ENCODE measurements at regions not wholly inside any gene's neighbourhood (a gene's known extent, or its start where the extent isn't known, plus 50 kb on each side); places are given as distances from the start of the nearest gene placed in this dataset.

DNA sequence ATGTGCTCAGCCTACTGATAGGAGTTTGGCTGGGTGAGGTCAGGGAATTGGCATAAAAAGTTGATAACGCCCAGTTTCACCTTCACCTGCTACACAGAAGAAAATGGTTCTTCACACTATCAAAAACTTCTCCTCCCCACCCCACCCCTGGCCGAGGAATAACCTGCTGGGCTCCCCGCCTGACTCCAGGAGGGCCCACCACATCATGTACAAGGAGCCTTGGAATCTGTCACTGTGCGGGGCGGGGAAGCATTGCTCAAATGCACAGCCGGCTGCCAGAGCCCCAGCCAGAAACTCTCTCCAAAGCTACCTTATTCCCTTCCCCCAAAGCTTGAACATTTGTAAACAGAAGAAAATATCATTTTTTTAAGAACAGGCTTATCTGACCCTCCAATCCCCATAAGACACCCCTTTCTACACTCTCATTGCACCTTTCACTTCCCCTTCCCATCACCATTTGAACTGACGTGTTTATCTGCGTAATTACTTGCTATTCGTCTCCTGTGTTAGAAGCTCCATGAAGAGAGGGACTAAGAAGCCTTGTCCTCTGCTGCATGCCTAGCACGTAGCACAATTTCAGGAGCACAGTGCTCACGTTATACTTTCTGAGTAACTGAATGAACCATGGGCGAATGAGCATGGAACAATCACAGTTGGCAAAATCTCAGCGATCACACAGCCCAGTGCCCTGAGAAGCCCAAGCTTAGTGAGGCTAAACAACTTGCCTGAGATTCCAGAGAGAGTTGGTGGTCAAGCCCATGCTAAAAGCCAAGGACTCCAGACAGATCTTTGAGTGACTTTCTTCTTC, 82.9 kb downstream of the HES1 start:
- Histone ChIP-seq H3K4me2 (ENCODE audit: low read depth, low read length) (no peak overlapping the region), H3K4me3 (ENCODE audit: low read length) (no peak overlapping the region), H3K9me2 (replicated peaks; ENCODE audit: insufficient read depth, low read length) (no peaks in the 10 kb centered on the region), H3K79me2 (ENCODE audit: low read length) (no peaks in the 10 kb centered on the region), H3K9me3 (replicated peaks; ENCODE audit: insufficient read depth, low read length) (no peaks in the 10 kb centered on the region), H3K27ac (ENCODE audit: low read length) (no peak overlapping the region), H3F3A (ENCODE audit: insufficient read depth, low read length) (no peaks in the 10 kb centered on the region), H3K4me1 (ENCODE audit: low read length) (no peaks in the 10 kb centered on the region), H3K9ac (ENCODE audit: low read length) (no peak overlapping the region), H3K36me3 (replicated peaks; ENCODE audit: insufficient read depth, low read length) (no peaks in the 10 kb centered on the region), H2AFZ (ENCODE audit: low read length) (no peak overlapping the region), H3K27me3 (replicated peaks; ENCODE audit: insufficient read depth, low read length) (no peaks in the 10 kb centered on the region), H4K20me1 (ENCODE audit: insufficient read depth, low read length) (no peaks in the 10 kb centered on the region)
- TF ChIP-seq, protein P1, sequence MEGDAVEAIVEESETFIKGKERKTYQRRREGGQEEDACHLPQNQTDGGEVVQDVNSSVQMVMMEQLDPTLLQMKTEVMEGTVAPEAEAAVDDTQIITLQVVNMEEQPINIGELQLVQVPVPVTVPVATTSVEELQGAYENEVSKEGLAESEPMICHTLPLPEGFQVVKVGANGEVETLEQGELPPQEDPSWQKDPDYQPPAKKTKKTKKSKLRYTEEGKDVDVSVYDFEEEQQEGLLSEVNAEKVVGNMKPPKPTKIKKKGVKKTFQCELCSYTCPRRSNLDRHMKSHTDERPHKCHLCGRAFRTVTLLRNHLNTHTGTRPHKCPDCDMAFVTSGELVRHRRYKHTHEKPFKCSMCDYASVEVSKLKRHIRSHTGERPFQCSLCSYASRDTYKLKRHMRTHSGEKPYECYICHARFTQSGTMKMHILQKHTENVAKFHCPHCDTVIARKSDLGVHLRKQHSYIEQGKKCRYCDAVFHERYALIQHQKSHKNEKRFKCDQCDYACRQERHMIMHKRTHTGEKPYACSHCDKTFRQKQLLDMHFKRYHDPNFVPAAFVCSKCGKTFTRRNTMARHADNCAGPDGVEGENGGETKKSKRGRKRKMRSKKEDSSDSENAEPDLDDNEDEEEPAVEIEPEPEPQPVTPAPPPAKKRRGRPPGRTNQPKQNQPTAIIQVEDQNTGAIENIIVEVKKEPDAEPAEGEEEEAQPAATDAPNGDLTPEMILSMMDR (IDR thresholded peaks at IDR 0.05; ENCODE audit: low read length) = no peak
- TF ChIP-seq EZH2 (optimal IDR thresholded peaks at IDR 0.05; ENCODE audit: low read depth, low read length) (no peak), EZH2phosphoT487 (IDR thresholded peaks at IDR 0.05; ENCODE audit: low read length) (no peak)
- no peak for DNase-seq

DNA sequence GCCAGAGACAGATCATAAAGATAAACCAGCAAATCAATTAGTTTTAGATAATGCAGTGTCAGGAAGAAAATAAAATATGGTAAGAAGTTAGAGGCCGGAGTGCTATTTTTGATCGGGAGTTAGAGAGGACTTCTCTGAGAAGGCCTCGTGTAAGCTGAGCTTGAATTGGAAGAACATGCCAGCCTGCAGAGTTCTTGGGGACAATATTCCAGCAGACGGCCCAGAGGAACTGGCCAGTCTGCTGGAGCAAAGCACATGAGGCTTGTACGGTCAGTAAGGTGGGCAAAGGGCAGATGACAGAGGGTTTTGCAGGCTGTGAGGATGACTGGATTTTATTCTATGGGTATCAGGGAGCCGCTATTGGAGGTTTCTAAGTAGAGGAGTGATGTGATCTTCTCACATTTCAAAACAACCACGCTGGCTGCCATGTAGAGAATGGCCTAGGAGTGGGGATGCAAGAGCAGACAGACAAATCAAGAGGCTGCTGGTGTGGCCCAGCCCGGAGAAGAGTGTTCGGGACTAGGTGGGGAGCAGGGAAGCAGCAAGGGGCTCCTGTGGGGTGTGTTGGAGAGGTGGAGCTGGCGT, 84.0 kb downstream of the HES1 start:
- no peak for DNase-seq

DNA sequence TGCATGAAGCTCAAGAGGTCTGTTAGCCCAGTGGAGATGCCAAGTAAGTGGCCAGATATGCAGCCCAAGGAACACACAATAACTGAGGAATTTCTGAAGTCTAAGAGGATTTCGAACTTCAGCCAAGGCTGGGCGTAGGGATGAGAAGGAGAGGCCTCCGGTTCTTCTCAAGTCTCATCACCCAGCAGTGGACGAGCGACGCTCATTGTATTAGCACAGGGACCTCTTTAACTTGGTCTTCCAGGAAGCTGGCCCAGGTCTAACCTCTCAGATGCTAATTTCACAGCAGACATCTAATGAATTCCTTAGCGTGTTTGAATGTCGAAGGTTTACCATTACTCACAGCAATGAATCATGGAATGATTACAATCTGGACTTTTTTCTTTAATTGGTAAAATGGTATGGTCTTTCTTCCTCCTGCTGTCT, 85.0 kb downstream of the HES1 start:
- no peaks in the 10 kb centered on the region for H3K9me3 ChIP-seq (replicated peaks; ENCODE audit: insufficient read depth, low read length)
- no peaks in the 10 kb centered on the region for H3F3A ChIP-seq (ENCODE audit: insufficient read depth, low read length)
- H3K79me2 ChIP-seq (ENCODE audit: low read length) = no peaks in the 10 kb centered on the region
- H3K4me3 ChIP-seq (ENCODE audit: low read length) = no peak overlapping the region
- no peaks in the 10 kb centered on the region for H3K9me2 ChIP-seq (replicated peaks; ENCODE audit: insufficient read depth, low read length)
- no peak overlapping the region for H2AFZ ChIP-seq (ENCODE audit: low read length)
- H3K4me2 ChIP-seq (ENCODE audit: low read depth, low read length) = no peak overlapping the region
- no peaks in the 10 kb centered on the region for H3K36me3 ChIP-seq (replicated peaks; ENCODE audit: insufficient read depth, low read length)
- DNase-seq = no peak
- H3K9ac ChIP-seq (ENCODE audit: low read length) = no peak overlapping the region
- no peak for TF ChIP-seq EZH2phosphoT487 (IDR thresholded peaks at IDR 0.05; ENCODE audit: low read length)
- TF ChIP-seq, protein P1 (IDR thresholded peaks at IDR 0.05; ENCODE audit: low read length) = no peak
- TF ChIP-seq EZH2 (optimal IDR thresholded peaks at IDR 0.05; ENCODE audit: low read depth, low read length) = no peak
- no peak overlapping the region for H3K27ac ChIP-seq (ENCODE audit: low read length)
- H4K20me1 ChIP-seq (ENCODE audit: insufficient read depth, low read length) = no peaks in the 10 kb centered on the region
- H3K4me1 ChIP-seq (ENCODE audit: low read length) = no peaks in the 10 kb centered on the region
- no peaks in the 10 kb centered on the region for H3K27me3 ChIP-seq (replicated peaks; ENCODE audit: insufficient read depth, low read length)

More for the DNA sequence above, 84.0 kb downstream of the HES1 start:
- no peak overlapping the region for H3K9ac ChIP-seq (ENCODE audit: low read length)
- no peaks in the 10 kb centered on the region for H3F3A ChIP-seq (ENCODE audit: insufficient read depth, low read length)
- no peak overlapping the region for H3K4me3 ChIP-seq (ENCODE audit: low read length)
- H3K9me2 ChIP-seq (replicated peaks; ENCODE audit: insufficient read depth, low read length) = no peaks in the 10 kb centered on the region
- H2AFZ ChIP-seq (ENCODE audit: low read length) = no peak overlapping the region
- no peaks in the 10 kb centered on the region for H3K79me2 ChIP-seq (ENCODE audit: low read length)
- no peak overlapping the region for H3K4me2 ChIP-seq (ENCODE audit: low read depth, low read length)
- H3K27ac ChIP-seq (ENCODE audit: low read length) = no peak overlapping the region
- no peaks in the 10 kb centered on the region for H3K9me3 ChIP-seq (replicated peaks; ENCODE audit: insufficient read depth, low read length)
- no peaks in the 10 kb centered on the region for H3K27me3 ChIP-seq (replicated peaks; ENCODE audit: insufficient read depth, low read length)
- H3K4me1 ChIP-seq (ENCODE audit: low read length) = no peaks in the 10 kb centered on the region
- H4K20me1 ChIP-seq (ENCODE audit: insufficient read depth, low read length) = no peaks in the 10 kb centered on the region
- TF ChIP-seq EZH2 (optimal IDR thresholded peaks at IDR 0.05; ENCODE audit: low read depth, low read length) (no peak), EZH2phosphoT487 (IDR thresholded peaks at IDR 0.05; ENCODE audit: low read length) (no peak)
- TF ChIP-seq, protein P1 (IDR thresholded peaks at IDR 0.05; ENCODE audit: low read length) = no peak
- H3K36me3 ChIP-seq (replicated peaks; ENCODE audit: insufficient read depth, low read length) = no peaks in the 10 kb centered on the region
